Fibroblast of lung (primary cell): ENCODE measurements at regions not wholly inside any gene's neighbourhood (a gene's known extent, or its start where the extent isn't known, plus 50 kb on each side); places are given as distances from the start of the nearest gene placed in this dataset.
A peak's percentile ranks its signal among the peaks of the same experiment; 100 is the strongest.

Experiments
- DNase-seq, 2 donors: peaks; one replicate each; pipeline versions ENCODE4 v3.0.0 to v3.0.0-alpha.2; 2010; ENCODE audit warnings: low read depth in 2 of 2
- H2AFZ ChIP-seq: 2 replicates; pipeline ENCODE4 v1.5.1; 2012; ENCODE audit warnings: low read length, control low read depth, inconsistent platforms
- H3K27ac ChIP-seq: 2 replicates; pipeline ENCODE4 v1.5.1; 2011; ENCODE audit warnings: low read length, control low read depth; ENCODE audit not compliant: insufficient read depth
- H3K27me3 ChIP-seq: 2 replicates; pipeline ENCODE4 v1.5.1; 2011; ENCODE audit warnings: mild to moderate bottlenecking, low read length; ENCODE audit not compliant: control insufficient read depth, insufficient read depth
- H3K36me3 ChIP-seq: 2 replicates; pipeline ENCODE4 v1.5.1; 2011; ENCODE audit warnings: low read length; ENCODE audit not compliant: control insufficient read depth, insufficient read depth
- H3K4me1 ChIP-seq: 2 replicates; pipeline ENCODE4 v1.5.1; 2011; ENCODE audit warnings: low read length; ENCODE audit not compliant: control insufficient read depth, insufficient read depth; ENCODE audit errors: extremely low read depth
- H3K4me2 ChIP-seq: 2 replicates; pipeline ENCODE4 v1.5.1; 2011; ENCODE audit warnings: low read length, control low read depth; ENCODE audit not compliant: insufficient read depth; ENCODE audit errors: extremely low read depth
- H3K4me3 ChIP-seq, 4 experiments: fragments of 200-600 bp in 1 of 4; sonication (generic) in 1 of 4; replicated peaks in 1 of 4; 2 replicates each; pipeline ENCODE4 v1.5.1; 2011 to 2016; ENCODE audit warnings: low read length in 4 of 4, low read depth in 3 of 4, mild to moderate bottlenecking in 3 of 4, control low read depth in 2 of 4, inconsistent platforms in 1 of 4, mixed read lengths in 1 of 4; ENCODE audit not compliant: insufficient read depth in 1 of 4; ENCODE audit errors: control extremely low read depth in 1 of 4
- H3K79me2 ChIP-seq: 2 replicates; pipeline ENCODE4 v1.5.1; 2012; ENCODE audit warnings: mild to moderate bottlenecking, low read length, inconsistent platforms; ENCODE audit not compliant: control insufficient read depth, insufficient read depth
- H3K9ac ChIP-seq: 2 replicates; pipeline ENCODE4 v1.5.1; 2011; ENCODE audit warnings: mild to moderate bottlenecking, low read length, control low read depth; ENCODE audit not compliant: insufficient read depth
- H3K9me3 ChIP-seq: 2 replicates; pipeline ENCODE4 v1.5.1; 2012; ENCODE audit warnings: low read depth, low read length; ENCODE audit not compliant: control insufficient read depth, insufficient read depth
- H4K20me1 ChIP-seq: 2 replicates; pipeline ENCODE4 v1.5.1; 2011; ENCODE audit warnings: low read length; ENCODE audit not compliant: control insufficient read depth, insufficient read depth; ENCODE audit errors: extremely low read depth
- CTCF ChIP-seq, 2 donors: IDR thresholded peaks in 1 of 2; conservative IDR thresholded peaks in 1 of 2; 1 replicate in 1 of 2; 2 replicates in 1 of 2; pipeline ENCODE4 v1.5.1; 2011 to 2012; ENCODE audit warnings: low read length in 2 of 2, control low read depth in 1 of 2, inconsistent platforms in 1 of 2, low read depth in 1 of 2, mild to moderate bottlenecking in 1 of 2
- EZH2 ChIP-seq: IDR thresholded peaks from 2 replicates; pipeline ENCODE4 v1.5.1; 2012; ENCODE audit warnings: low read length, control low read depth, mild to moderate bottlenecking; ENCODE audit errors: missing control alignments

- no peak overlapping the region for H3K9ac ChIP-seq
- no peaks in the 10 kb centered on the region for H3K27me3 ChIP-seq
- no peaks in the 10 kb centered on the region for H3K9me3 ChIP-seq
- no peaks in the 10 kb centered on the region for H3K36me3 ChIP-seq
- H3K4me3 ChIP-seq = no peak overlapping the region
- no peak overlapping the region for H3K27ac ChIP-seq
- H4K20me1 ChIP-seq = no peaks in the 10 kb centered on the region
- H2AFZ ChIP-seq = peak overlapping the region; percentile 5
- TF ChIP-seq CTCF (conservative IDR thresholded peaks at IDR 0.05 in 1 of 2, IDR thresholded peaks at IDR 0.05 in 1 of 2; ENCODE audit: low read depth in 1 of 2, low read length in 2 of 2) = no peak
- TF ChIP-seq EZH2 = no peak
- no peaks in the 10 kb centered on the region for H3K79me2 ChIP-seq
- DNase-seq = no peak
- H3K4me2 ChIP-seq = no peak overlapping the region
- peaks cover 16% of the 10 kb centered on the region for H3K4me1 ChIP-seq
Observed at GRCh38 chr2:12554224-12555011, 162.3 kb upstream of the TRIB2 start.

- H2AFZ ChIP-seq = no peak overlapping the region
- H3K27me3 ChIP-seq = no peaks in the 10 kb centered on the region
- no peaks in the 10 kb centered on the region for H4K20me1 ChIP-seq
- no peak overlapping the region for H3K9ac ChIP-seq
- no peaks in the 10 kb centered on the region for H3K79me2 ChIP-seq
- peaks cover 16% of the 10 kb centered on the region for H3K4me1 ChIP-seq
- H3K36me3 ChIP-seq = no peaks in the 10 kb centered on the region
- H3K4me3 ChIP-seq = no peak overlapping the region
- H3K4me2 ChIP-seq = peak overlapping the region; percentile 37
- H3K27ac ChIP-seq = no peak overlapping the region
- H3K9me3 ChIP-seq = no peaks in the 10 kb centered on the region
- TF ChIP-seq EZH2 = no peak
- TF ChIP-seq CTCF (conservative IDR thresholded peaks at IDR 0.05 in 1 of 2, IDR thresholded peaks at IDR 0.05 in 1 of 2; ENCODE audit: low read depth in 1 of 2, low read length in 2 of 2) = peak in 1 of 2 donors; percentile 21
- peak; percentile 71 to 83 for DNase-seq
Observed at GRCh38 chr2:12555012-12555645, 161.6 kb upstream of the TRIB2 start.

GRCh38 chr2:12556762-12557161 is 160.0 kb upstream of the TRIB2 start:
- Histone ChIP-seq H3K9ac (no peak overlapping the region), H3K36me3 (no peaks in the 10 kb centered on the region), H3K9me3 (no peaks in the 10 kb centered on the region), H3K4me3 (no peak overlapping the region), H3K4me1 (peaks cover 16% of the 10 kb centered on the region), H2AFZ (no peak overlapping the region), H3K4me2 (no peak overlapping the region), H4K20me1 (no peaks in the 10 kb centered on the region), H3K27me3 (no peaks in the 10 kb centered on the region), H3K27ac (peak overlapping the region; percentile 1), H3K79me2 (no peaks in the 10 kb centered on the region)
- peak; percentile 71 to 82 for DNase-seq
- TF ChIP-seq CTCF (conservative IDR thresholded peaks at IDR 0.05 in 1 of 2, IDR thresholded peaks at IDR 0.05 in 1 of 2; ENCODE audit: low read depth in 1 of 2, low read length in 2 of 2) = no peak
